ENCODE measurements at regions not wholly inside any gene's neighbourhood (a gene's known extent, or its start where the extent isn't known, plus 50 kb on each side); places are given as distances from the start of the nearest gene placed in this dataset.
"Not testable (repeated sequence)": the region's sequence is repeated elsewhere in the genome, so short reads cannot be mapped to it uniquely, and the experiment has no call there.

GRCh38 chr10:36017137-36017536 lies 375.0 kb upstream of the FZD8 start:
- TF ChIP-seq CTCF (IDR thresholded peaks at IDR 0.05; ENCODE audit: insufficient read depth, low read length, poor library complexity, severe bottlenecking): no peak
- Histone ChIP-seq H3K36me3 (ENCODE audit: control insufficient read depth, insufficient read depth, low read length) (no peaks in the 10 kb centered on the region), H3K4me3 (replicated peaks; ENCODE audit: low read depth, low read length) (no peak overlapping the region), H3K27me3 (replicated peaks; ENCODE audit: control insufficient read depth, insufficient read depth, low read length) (no peaks in the 10 kb centered on the region)
- DNase-seq (ENCODE audit: extremely low read depth, insufficient read length): no peak

- no peak for DNase-seq (ENCODE audit: extremely low read depth, insufficient read length)
- Histone ChIP-seq H3K4me3 (replicated peaks; ENCODE audit: low read depth, low read length) (no peak overlapping the region), H3K27me3 (replicated peaks; ENCODE audit: control insufficient read depth, insufficient read depth, low read length) (no peaks in the 10 kb centered on the region), H3K36me3 (ENCODE audit: control insufficient read depth, insufficient read depth, low read length) (no peaks in the 10 kb centered on the region)
- no peak for TF ChIP-seq CTCF (IDR thresholded peaks at IDR 0.05; ENCODE audit: insufficient read depth, low read length, poor library complexity, severe bottlenecking)
Observed at GRCh38 chr10:36007369-36007768, 365.3 kb upstream of the FZD8 start.

GRCh38 chr10:36003688-36004087 lies 361.6 kb upstream of the FZD8 start:
- TF ChIP-seq CTCF (IDR thresholded peaks at IDR 0.05; ENCODE audit: insufficient read depth, low read length, poor library complexity, severe bottlenecking): no peak
- H3K36me3 ChIP-seq (ENCODE audit: control insufficient read depth, insufficient read depth, low read length): no peaks in the 10 kb centered on the region
- H3K4me3 ChIP-seq (replicated peaks; ENCODE audit: low read depth, low read length): no peak overlapping the region
- no peak for DNase-seq (ENCODE audit: extremely low read depth, insufficient read length)
- no peaks in the 10 kb centered on the region for H3K27me3 ChIP-seq (replicated peaks; ENCODE audit: control insufficient read depth, insufficient read depth, low read length)

GRCh38 chr10:36003031-36003600 lies 361.0 kb upstream of the FZD8 start:
- no peak for TF ChIP-seq CTCF (IDR thresholded peaks at IDR 0.05; ENCODE audit: insufficient read depth, low read length, poor library complexity, severe bottlenecking)
- Histone ChIP-seq H3K4me3 (replicated peaks; ENCODE audit: low read depth, low read length) (no peak overlapping the region), H3K27me3 (replicated peaks; ENCODE audit: control insufficient read depth, insufficient read depth, low read length) (no peaks in the 10 kb centered on the region), H3K36me3 (ENCODE audit: control insufficient read depth, insufficient read depth, low read length) (no peaks in the 10 kb centered on the region)
- DNase-seq (ENCODE audit: extremely low read depth, insufficient read length): no peak

- H3K36me3 ChIP-seq (ENCODE audit: control insufficient read depth, insufficient read depth, low read length): no peaks in the 10 kb centered on the region
- no peaks in the 10 kb centered on the region for H3K27me3 ChIP-seq (replicated peaks; ENCODE audit: control insufficient read depth, insufficient read depth, low read length)
- DNase-seq (ENCODE audit: extremely low read depth, insufficient read length): no peak
Observed at GRCh38 chr10:36002445-36002844, 360.3 kb upstream of the FZD8 start.

GRCh38 chr10:36000754-36001153 lies 358.7 kb upstream of the FZD8 start:
- not testable (repeated sequence) for H3K27me3 ChIP-seq (replicated peaks; ENCODE audit: control insufficient read depth, insufficient read depth, low read length); DNase-seq (ENCODE audit: extremely low read depth, insufficient read length); H3K36me3 ChIP-seq (ENCODE audit: control insufficient read depth, insufficient read depth, low read length); H3K4me3 ChIP-seq (replicated peaks; ENCODE audit: low read depth, low read length)

More at GRCh38 chr10:36002445-36002844, 360.3 kb upstream of the FZD8 start:
- H3K4me3 ChIP-seq (replicated peaks; ENCODE audit: low read depth, low read length): no peak overlapping the region
- no peak for TF ChIP-seq CTCF (IDR thresholded peaks at IDR 0.05; ENCODE audit: insufficient read depth, low read length, poor library complexity, severe bottlenecking)
